Cardiac muscle cell (in vitro differentiated cells and primary cell): ENCODE measurements at regions not wholly inside any gene's neighbourhood (a gene's known extent, or its start where the extent isn't known, plus 50 kb on each side); places are given as distances from the start of the nearest gene placed in this dataset.
A peak's percentile ranks its signal among the peaks of the same experiment; 100 is the strongest.

ENCODE experiments used
- DNase-seq, 2 donors: peaks; one replicate each; pipeline versions ENCODE4 v3.0.0 to v3.0.0-alpha.2; 2010 to 2017; ENCODE audit warnings: low read depth in 1 of 2, low spot score in 1 of 2
- H3K27ac ChIP-seq: fragments of 200-600 bp; sonication (generic); 2 replicates; pipeline ENCODE4 v1.5.1; 2016
- H3K27me3 ChIP-seq: fragments of 200-600 bp; sonication (generic); 2 replicates; pipeline ENCODE4 v1.6.0; 2016; ENCODE audit warnings: control low read depth
- H3K36me3 ChIP-seq: fragments of 200-600 bp; sonication (generic); 2 replicates; pipeline ENCODE4 v1.5.1; 2016; ENCODE audit warnings: control low read depth
- H3K4me1 ChIP-seq: fragments of 200-600 bp; sonication (generic); 2 replicates; pipeline ENCODE4 v1.8.1; 2017; ENCODE audit warnings: low read depth, mild to moderate bottlenecking, mixed run types
- H3K4me3 ChIP-seq: fragments of 200-600 bp; sonication (generic); 2 replicates; pipeline ENCODE4 v1.5.1; 2016; ENCODE audit warnings: mild to moderate bottlenecking
- H3K9me3 ChIP-seq: fragments of 200-600 bp; sonication (generic); 2 replicates; pipeline ENCODE4 v1.5.1; 2017; ENCODE audit warnings: low read depth, mild to moderate bottlenecking, control low read depth
- TF ChIP-seq, protein P1 (sequence below): IDR thresholded peaks from 2 replicates; pipeline ENCODE4 v1.5.1; 2012; ENCODE audit warnings: low read depth, mild to moderate bottlenecking, low read length

DNA sequence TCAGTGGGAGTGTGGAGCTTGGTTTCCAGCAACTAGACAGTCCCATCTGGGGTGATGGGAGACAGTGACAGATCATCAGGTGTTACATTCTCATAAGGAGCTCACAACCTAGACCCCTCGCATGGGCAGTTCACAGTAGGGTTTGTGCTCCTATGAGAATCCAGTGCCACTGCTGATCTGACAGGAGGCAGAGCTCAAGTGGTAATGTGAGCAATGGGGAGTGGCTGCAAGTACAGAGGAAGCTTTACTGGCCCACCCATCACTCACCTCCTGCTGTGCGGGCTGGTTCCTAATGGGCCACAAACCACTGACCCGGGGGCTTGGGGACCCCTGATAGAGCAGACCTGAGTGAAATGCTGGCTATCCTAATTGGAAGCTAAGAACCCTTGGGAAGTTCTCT, 242.8 kb downstream of the BAMBI start:
- TF ChIP-seq, protein P1, sequence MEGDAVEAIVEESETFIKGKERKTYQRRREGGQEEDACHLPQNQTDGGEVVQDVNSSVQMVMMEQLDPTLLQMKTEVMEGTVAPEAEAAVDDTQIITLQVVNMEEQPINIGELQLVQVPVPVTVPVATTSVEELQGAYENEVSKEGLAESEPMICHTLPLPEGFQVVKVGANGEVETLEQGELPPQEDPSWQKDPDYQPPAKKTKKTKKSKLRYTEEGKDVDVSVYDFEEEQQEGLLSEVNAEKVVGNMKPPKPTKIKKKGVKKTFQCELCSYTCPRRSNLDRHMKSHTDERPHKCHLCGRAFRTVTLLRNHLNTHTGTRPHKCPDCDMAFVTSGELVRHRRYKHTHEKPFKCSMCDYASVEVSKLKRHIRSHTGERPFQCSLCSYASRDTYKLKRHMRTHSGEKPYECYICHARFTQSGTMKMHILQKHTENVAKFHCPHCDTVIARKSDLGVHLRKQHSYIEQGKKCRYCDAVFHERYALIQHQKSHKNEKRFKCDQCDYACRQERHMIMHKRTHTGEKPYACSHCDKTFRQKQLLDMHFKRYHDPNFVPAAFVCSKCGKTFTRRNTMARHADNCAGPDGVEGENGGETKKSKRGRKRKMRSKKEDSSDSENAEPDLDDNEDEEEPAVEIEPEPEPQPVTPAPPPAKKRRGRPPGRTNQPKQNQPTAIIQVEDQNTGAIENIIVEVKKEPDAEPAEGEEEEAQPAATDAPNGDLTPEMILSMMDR: no peak
- DNase-seq: no peak
- peaks cover 9% of the 10 kb centered on the region for H3K4me1 ChIP-seq

DNA sequence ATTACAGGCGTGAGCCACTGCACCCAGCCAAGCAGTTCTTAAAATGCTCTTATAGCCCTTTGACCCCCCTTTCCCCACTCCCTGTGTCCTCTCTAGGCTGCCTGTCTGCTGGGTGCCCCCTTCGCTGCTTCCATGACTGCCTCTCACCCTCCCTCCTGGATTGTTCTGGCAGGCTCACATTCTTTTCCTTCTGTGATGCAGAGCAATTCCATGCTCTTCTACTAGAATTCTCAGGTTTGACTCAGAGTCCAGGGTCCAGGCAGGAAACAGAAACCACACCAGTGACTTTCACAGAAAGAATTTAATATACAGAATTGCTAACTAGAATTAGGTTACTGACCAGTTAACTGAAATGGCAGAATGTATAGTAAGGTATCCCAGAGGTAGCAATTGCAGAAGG, 244.8 kb downstream of the BAMBI start:
- Histone ChIP-seq H3K4me3 (no peak overlapping the region), H3K27ac (no peak overlapping the region), H3K4me1 (no peaks in the 10 kb centered on the region), H3K36me3 (no peaks in the 10 kb centered on the region), H3K9me3 (no peaks in the 10 kb centered on the region), H3K27me3 (no peaks in the 10 kb centered on the region)
- TF ChIP-seq, protein P1: no peak
- DNase-seq: peak in 1 of 2 donors; percentile 41

More for the DNA sequence above, 242.8 kb downstream of the BAMBI start:
- Histone ChIP-seq H3K27ac (no peak overlapping the region), H3K9me3 (no peaks in the 10 kb centered on the region), H3K27me3 (no peaks in the 10 kb centered on the region), H3K36me3 (no peaks in the 10 kb centered on the region), H3K4me3 (no peak overlapping the region)

DNA sequence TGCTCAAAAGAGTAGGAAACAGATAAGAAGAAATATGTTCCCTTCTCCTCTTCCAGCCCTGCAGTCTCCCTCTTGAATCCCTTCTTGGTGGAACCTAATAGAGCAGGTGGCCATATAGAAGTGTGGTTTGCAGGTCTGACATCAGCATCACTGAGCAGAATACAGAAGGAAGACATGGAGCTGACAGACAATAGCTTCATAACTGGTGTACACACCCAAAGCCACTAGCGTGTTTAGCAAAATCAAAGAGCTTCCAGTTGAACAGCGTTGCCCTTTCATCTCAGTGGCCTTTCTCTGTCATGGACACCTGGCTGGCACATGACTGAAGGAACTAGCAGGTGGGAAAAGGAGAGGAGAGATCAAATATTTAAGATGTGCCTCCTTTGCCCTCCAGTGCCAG, 245.5 kb downstream of the BAMBI start:
- H3K27me3 ChIP-seq: no peaks in the 10 kb centered on the region
- DNase-seq: no peak
- H3K4me3 ChIP-seq: no peak overlapping the region
- no peaks in the 10 kb centered on the region for H3K9me3 ChIP-seq
- TF ChIP-seq, protein P1: no peak
- no peaks in the 10 kb centered on the region for H3K4me1 ChIP-seq
- no peak overlapping the region for H3K27ac ChIP-seq
- H3K36me3 ChIP-seq: no peaks in the 10 kb centered on the region

DNA sequence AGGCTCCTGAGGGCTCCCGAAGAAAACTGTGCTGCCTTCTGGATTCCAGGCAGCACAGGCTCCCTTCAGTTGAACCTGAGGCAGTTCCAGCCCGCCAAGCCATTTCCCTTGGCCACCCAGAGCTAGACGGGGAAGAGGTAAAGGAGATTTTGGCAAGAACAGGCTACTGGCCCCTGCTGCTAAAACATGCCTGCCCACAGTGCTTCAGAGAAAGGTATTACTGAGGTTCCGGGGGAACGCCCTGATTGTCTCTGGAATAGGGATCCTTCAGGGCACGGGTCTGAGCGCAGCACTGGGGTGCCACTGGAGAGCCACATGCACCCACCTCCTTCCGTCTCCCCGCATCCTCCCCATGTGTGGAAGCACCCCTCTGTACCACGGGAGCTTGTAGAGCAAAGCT, 247.4 kb downstream of the BAMBI start:
- TF ChIP-seq, protein P1: no peak
- Histone ChIP-seq H3K4me1 (no peaks in the 10 kb centered on the region), H3K27me3 (no peaks in the 10 kb centered on the region), H3K36me3 (no peaks in the 10 kb centered on the region), H3K27ac (no peak overlapping the region), H3K9me3 (no peaks in the 10 kb centered on the region), H3K4me3 (no peak overlapping the region)
- DNase-seq: no peak

DNA sequence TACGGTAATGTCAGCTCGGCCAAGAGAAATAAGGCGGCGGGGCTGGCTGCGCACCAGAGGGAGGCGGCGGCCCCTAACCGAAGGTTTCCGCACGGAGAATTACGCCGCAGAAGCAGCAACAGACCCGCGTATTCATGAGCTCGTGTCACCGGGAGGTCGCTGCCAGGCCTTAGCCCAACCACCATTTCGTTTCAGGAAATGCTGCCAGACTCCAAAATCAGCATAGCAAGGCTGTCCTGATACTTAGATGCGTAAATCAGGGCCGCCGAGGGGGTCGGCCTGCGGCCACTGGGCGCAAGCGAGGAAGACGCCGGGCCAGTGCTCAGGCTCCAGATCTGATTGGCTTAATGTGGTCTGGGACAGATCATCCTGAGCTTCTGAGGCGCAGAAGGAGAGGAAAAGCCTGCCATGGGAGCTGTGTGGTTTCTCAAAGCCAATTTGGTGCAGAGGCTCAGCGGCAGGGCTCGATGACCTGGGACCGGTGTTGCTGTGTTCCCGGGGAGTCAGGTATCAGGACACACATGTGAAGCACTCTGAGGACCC, 247.9 kb downstream of the BAMBI start:
- TF ChIP-seq, protein P1: no peak
- Histone ChIP-seq H3K4me1 (no peaks in the 10 kb centered on the region), H3K27me3 (no peaks in the 10 kb centered on the region), H3K36me3 (no peaks in the 10 kb centered on the region), H3K27ac (no peak overlapping the region), H3K9me3 (no peaks in the 10 kb centered on the region), H3K4me3 (no peak overlapping the region)
- DNase-seq: peak in 1 of 2 donors; percentile 52

DNA sequence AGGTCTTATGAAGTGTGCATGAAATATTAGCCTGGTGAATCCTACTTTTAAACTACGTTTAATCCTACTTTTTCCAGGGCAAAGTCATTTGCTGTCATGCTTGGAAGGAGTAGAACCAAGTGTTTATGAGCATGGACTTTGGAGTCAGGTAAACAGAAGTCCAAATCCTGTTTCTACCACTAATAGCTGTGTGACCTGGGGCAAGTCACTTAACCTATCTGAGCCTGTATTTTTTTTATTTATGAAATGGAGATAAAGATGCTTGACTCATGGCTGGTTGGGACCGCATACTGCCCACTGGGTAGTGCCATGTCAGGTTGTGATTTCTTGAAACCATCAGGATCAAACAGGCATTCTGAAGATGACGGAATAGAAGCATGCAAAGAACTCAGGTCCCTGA, 249.6 kb downstream of the BAMBI start:
- no peak for DNase-seq
- no peak overlapping the region for H3K4me3 ChIP-seq
- no peaks in the 10 kb centered on the region for H3K27me3 ChIP-seq
- TF ChIP-seq, protein P1: no peak
- no peaks in the 10 kb centered on the region for H3K36me3 ChIP-seq
- H3K4me1 ChIP-seq: no peaks in the 10 kb centered on the region
- H3K27ac ChIP-seq: no peak overlapping the region
- H3K9me3 ChIP-seq: no peaks in the 10 kb centered on the region
